ENCODE measurements at regions not wholly inside any gene's neighbourhood (a gene's known extent, or its start where the extent isn't known, plus 50 kb on each side); places are given as distances from the start of the nearest gene placed in this dataset.

GRCh38 chrX:4830880-4831557 is 1117.6 kb upstream of the PRKX start:
- DNase-seq = no peak
- no peaks in the 10 kb centered on the region for H3K27me3 ChIP-seq

GRCh38 chrX:4825550-4825949 is 1112.1 kb upstream of the PRKX start:
- TF ChIP-seq EP300 (IDR thresholded peaks at IDR 0.05) = no peak
- no peak for TF ChIP-seq CTCF (IDR thresholded peaks at IDR 0.05)
- no peak for TF ChIP-seq POLR2AphosphoS5 (IDR thresholded peaks at IDR 0.05)
- no peak for TF ChIP-seq POLR2A (IDR thresholded peaks at IDR 0.05)
- no peaks in the 10 kb centered on the region for H3K4me1 ChIP-seq
- intact Hi-C loops (cut with DNase I) = no loop called here
- no peaks in the 10 kb centered on the region for H3K36me3 ChIP-seq
- H3K27me3 ChIP-seq = no peaks in the 10 kb centered on the region
- H3K9me3 ChIP-seq = no peaks in the 10 kb centered on the region
- H3K4me3 ChIP-seq = no peak overlapping the region
- H3K27ac ChIP-seq = no peak overlapping the region
- 55 to 58% methylated on average over 3 of the region's 3 CpGs for WGBS, 2 donors
- no peak for DNase-seq

More at GRCh38 chrX:4830880-4831557, 1117.6 kb upstream of the PRKX start:
- H3K27ac ChIP-seq = no peak overlapping the region
- H3K9me3 ChIP-seq = no peaks in the 10 kb centered on the region
- H3K36me3 ChIP-seq = no peaks in the 10 kb centered on the region
- H3K4me1 ChIP-seq = no peaks in the 10 kb centered on the region
- no peak for TF ChIP-seq POLR2AphosphoS5 (IDR thresholded peaks at IDR 0.05)
- TF ChIP-seq CTCF (IDR thresholded peaks at IDR 0.05) = no peak
- no peak for TF ChIP-seq POLR2A (IDR thresholded peaks at IDR 0.05)
- TF ChIP-seq EP300 (IDR thresholded peaks at IDR 0.05) = no peak
- H3K4me3 ChIP-seq = no peak overlapping the region
- WGBS, 2 donors = 56 to 82% methylated on average over 9 of the region's 9 CpGs
- intact Hi-C loops (cut with DNase I) = no loop called here

- Histone ChIP-seq H3K9me3 (no peaks in the 10 kb centered on the region), H3K36me3 (no peaks in the 10 kb centered on the region)
- intact Hi-C loops (cut with DNase I) = no loop called here
Observed at GRCh38 chrX:4809571-4809970, 1096.1 kb upstream of the PRKX start.

GRCh38 chrX:4805502-4805901 is 1092.1 kb upstream of the PRKX start:
- Histone ChIP-seq H3K9me3 (no peaks in the 10 kb centered on the region), H3K4me1 (no peaks in the 10 kb centered on the region), H3K36me3 (no peaks in the 10 kb centered on the region), H3K4me3 (no peak overlapping the region), H3K27ac (no peak overlapping the region), H3K27me3 (no peaks in the 10 kb centered on the region)
- no peak for DNase-seq
- intact Hi-C loops (cut with DNase I) = no loop called here
- WGBS, 2 donors = 76 to 83% methylated on average over 4 of the region's 4 CpGs
- TF ChIP-seq EP300 (IDR thresholded peaks at IDR 0.05) (no peak), POLR2AphosphoS5 (IDR thresholded peaks at IDR 0.05) (no peak), POLR2A (IDR thresholded peaks at IDR 0.05) (no peak), CTCF (IDR thresholded peaks at IDR 0.05) (no peak)

More at GRCh38 chrX:4809571-4809970, 1096.1 kb upstream of the PRKX start:
- Histone ChIP-seq H3K4me3 (no peak overlapping the region), H3K27ac (no peak overlapping the region), H3K4me1 (no peaks in the 10 kb centered on the region), H3K27me3 (no peaks in the 10 kb centered on the region)
- no peak for DNase-seq
- TF ChIP-seq POLR2AphosphoS5 (IDR thresholded peaks at IDR 0.05) = no peak
- no peak for TF ChIP-seq CTCF (IDR thresholded peaks at IDR 0.05)
- no peak for TF ChIP-seq POLR2A (IDR thresholded peaks at IDR 0.05)
- no peak for TF ChIP-seq EP300 (IDR thresholded peaks at IDR 0.05)
- WGBS, 2 donors = 36 to 77% methylated on average over 4 of the region's 4 CpGs

GRCh38 chrX:4800756-4801155 is 1087.3 kb upstream of the PRKX start:
- intact Hi-C loops (cut with DNase I) = no loop called here
- DNase-seq = no peak
- H3K27ac ChIP-seq = no peak overlapping the region
- H3K9me3 ChIP-seq = no peaks in the 10 kb centered on the region
- TF ChIP-seq POLR2AphosphoS5 (IDR thresholded peaks at IDR 0.05) (no peak), CTCF (IDR thresholded peaks at IDR 0.05) (no peak), POLR2A (IDR thresholded peaks at IDR 0.05) (no peak), EP300 (IDR thresholded peaks at IDR 0.05) (no peak)
- H3K27me3 ChIP-seq = no peaks in the 10 kb centered on the region
- 83 to 84% methylated on average over 4 of the region's 4 CpGs for WGBS, 2 donors
- no peaks in the 10 kb centered on the region for H3K36me3 ChIP-seq
- H3K4me3 ChIP-seq = no peak overlapping the region
- no peaks in the 10 kb centered on the region for H3K4me1 ChIP-seq

Measured in sigmoid colon (tissue), 6 donors.